Testis (tissue), 2 donors: ENCODE measurements at regions not wholly inside any gene's neighbourhood (a gene's known extent, or its start where the extent isn't known, plus 50 kb on each side); places are given as distances from the start of the nearest gene placed in this dataset.

Experiments used
- CTCF ChIP-seq, 3 experiments: fragments of 450-650 bp in 2 of 3; fragments of 200-600 bp in 1 of 3; sonication (generic) in 1 of 3; IDR thresholded peaks; one replicate each; pipeline ENCODE4 v1.5.1; 2016 to 2019; ENCODE audit warnings: antibody characterized with exemption in 3 of 3, mild to moderate bottlenecking in 2 of 3, moderate library complexity in 1 of 3
- POLR2A ChIP-seq: fragments of 450-650 bp; IDR thresholded peaks from one replicate; pipeline ENCODE4 v1.6.1; 2017; ENCODE audit warnings: antibody characterized with exemption, mild to moderate bottlenecking, moderate library complexity

DNA sequence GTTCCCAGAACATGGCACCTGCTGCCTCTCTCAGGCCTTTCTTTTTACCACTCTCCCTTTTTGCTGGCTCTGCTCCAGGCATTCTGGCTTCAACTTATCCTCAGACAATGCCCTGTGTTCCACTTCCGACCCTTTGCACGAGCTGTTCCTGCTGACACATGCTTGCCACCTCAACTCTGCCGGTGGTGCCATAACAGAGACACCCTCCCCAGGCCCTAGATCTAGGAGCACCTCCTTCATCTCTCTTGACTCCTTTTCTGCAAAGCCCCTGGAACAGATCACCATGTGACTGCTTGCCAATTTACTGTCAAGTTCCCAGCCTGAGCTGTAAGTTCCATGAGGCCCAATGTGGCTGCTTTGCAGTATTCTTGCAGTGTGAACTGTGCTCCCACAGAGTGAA lies 256.0 kb upstream of the MKI67 start:
- TF ChIP-seq CTCF (IDR thresholded peaks at IDR 0.05) (no peak), POLR2A (no peak)
